Endodermal cell (in vitro differentiated cells): ENCODE measurements at regions not wholly inside any gene's neighbourhood (a gene's known extent, or its start where the extent isn't known, plus 50 kb on each side); places are given as distances from the start of the nearest gene placed in this dataset.

ENCODE experiments used
- DNase-seq: peaks from one replicate; pipeline ENCODE4 v3.0.0-alpha.2; 2017
- H3K27ac ChIP-seq: 2 replicates; pipeline ENCODE4 v1.5.1; 2013; ENCODE audit warnings: mild to moderate bottlenecking, low read depth, low read length, moderate library complexity
- H3K27me3 ChIP-seq: 2 replicates; pipeline ENCODE4 v1.6.1; 2013; ENCODE audit warnings: mild to moderate bottlenecking, low read length, moderate library complexity; ENCODE audit not compliant: insufficient read depth, control insufficient read depth, poor library complexity, severe bottlenecking
- H3K36me3 ChIP-seq: 2 replicates; pipeline ENCODE4 v1.7.0; 2013; ENCODE audit warnings: mild to moderate bottlenecking, low read length, moderate library complexity; ENCODE audit not compliant: control insufficient read depth, insufficient read depth
- H3K4me1 ChIP-seq: one replicate; pipeline ENCODE4 v1.7.0; 2013; ENCODE audit warnings: low read length; ENCODE audit not compliant: control insufficient read depth, insufficient read depth
- H3K4me3 ChIP-seq: 2 replicates; pipeline ENCODE4 v1.5.1; 2013; ENCODE audit warnings: mild to moderate bottlenecking, low read length, moderate library complexity
- H3K9ac ChIP-seq: 2 replicates; pipeline ENCODE4 v1.6.1; 2013; ENCODE audit warnings: mild to moderate bottlenecking, low read length, moderate library complexity; ENCODE audit not compliant: poor library complexity, severe bottlenecking; ENCODE audit errors: extremely low read depth
- H3K9me3 ChIP-seq: 2 replicates; pipeline ENCODE4 v1.6.1; 2013; ENCODE audit warnings: mild to moderate bottlenecking, low read length, moderate library complexity; ENCODE audit not compliant: control insufficient read depth
- H3K27ac Mint-ChIP-seq: 2 replicates; pipeline ENCODE4 v1.8.0; 2020; ENCODE audit warnings: mixed read lengths
- H3K27me3 Mint-ChIP-seq: 2 replicates; pipeline ENCODE4 v1.8.0; 2021; ENCODE audit warnings: mild to moderate bottlenecking, mixed read lengths; ENCODE audit not compliant: insufficient read depth
- H3K36me3 Mint-ChIP-seq: 2 replicates; pipeline ENCODE4 v1.8.0; 2020; ENCODE audit warnings: low read depth, mixed read lengths
- H3K4me1 Mint-ChIP-seq: 2 replicates; pipeline ENCODE4 v1.8.0; 2020; ENCODE audit warnings: mixed read lengths
- H3K4me3 Mint-ChIP-seq: 2 replicates; pipeline ENCODE4 v1.8.0; 2020; ENCODE audit warnings: mild to moderate bottlenecking, moderate library complexity, mixed read lengths
- H3K9me3 Mint-ChIP-seq: 2 replicates; pipeline ENCODE4 v1.8.0; 2020; ENCODE audit warnings: mild to moderate bottlenecking, mixed read lengths
- WGBS, 2 experiments: methylation state at CpG; one replicate each; pipeline versions ENCODE4 v1.1.5 to v1.1.7; 2013; ENCODE audit warnings: missing lambda C conversion rate in 2 of 2, mixed read lengths in 1 of 2; ENCODE audit not compliant: insufficient coverage in 1 of 2, insufficient read length in 1 of 2; 5-methylcytosine and 5-hydroxymethylcytosine counted together
- TF ChIP-seq, protein P1 (sequence below): fragments of 200-600 bp; sonication (generic); conservative IDR thresholded peaks from 2 replicates; pipeline ENCODE4 v1.5.0; 2021; ENCODE audit warnings: antibody characterized with exemption, mild to moderate bottlenecking

DNA sequence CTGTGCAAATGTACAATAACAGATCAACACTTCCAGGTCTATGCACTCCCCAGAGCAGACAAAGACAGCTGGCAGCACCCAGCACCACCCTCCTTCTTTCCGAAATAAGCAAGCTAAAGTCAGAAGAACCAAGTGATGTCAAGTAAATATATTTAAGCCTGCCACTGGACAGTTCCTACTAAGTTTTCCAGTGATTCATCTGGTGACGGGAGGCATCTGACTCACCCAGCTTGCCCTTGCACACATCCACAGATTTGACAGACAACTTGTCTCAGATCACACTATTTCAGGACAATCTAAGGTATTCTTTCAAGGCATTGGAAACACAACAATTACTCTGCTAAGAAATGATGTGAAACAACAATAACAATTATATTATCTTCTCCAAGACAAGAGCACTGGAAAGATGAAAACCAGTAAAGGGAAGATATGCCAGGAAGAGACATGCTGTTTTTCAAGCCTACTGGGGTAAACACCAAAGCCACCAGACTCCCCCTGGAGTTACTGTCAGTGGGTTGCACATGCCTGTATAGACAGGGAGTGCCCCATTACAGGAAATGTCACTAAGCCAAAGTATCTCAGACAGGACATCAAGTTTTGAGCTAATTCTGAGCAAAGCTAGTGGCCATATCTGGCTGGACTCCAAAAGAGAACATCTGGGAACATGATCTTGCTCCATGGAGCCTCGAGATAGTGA, 287.9 kb upstream of the KLHL29 start:
- TF ChIP-seq, protein P1, sequence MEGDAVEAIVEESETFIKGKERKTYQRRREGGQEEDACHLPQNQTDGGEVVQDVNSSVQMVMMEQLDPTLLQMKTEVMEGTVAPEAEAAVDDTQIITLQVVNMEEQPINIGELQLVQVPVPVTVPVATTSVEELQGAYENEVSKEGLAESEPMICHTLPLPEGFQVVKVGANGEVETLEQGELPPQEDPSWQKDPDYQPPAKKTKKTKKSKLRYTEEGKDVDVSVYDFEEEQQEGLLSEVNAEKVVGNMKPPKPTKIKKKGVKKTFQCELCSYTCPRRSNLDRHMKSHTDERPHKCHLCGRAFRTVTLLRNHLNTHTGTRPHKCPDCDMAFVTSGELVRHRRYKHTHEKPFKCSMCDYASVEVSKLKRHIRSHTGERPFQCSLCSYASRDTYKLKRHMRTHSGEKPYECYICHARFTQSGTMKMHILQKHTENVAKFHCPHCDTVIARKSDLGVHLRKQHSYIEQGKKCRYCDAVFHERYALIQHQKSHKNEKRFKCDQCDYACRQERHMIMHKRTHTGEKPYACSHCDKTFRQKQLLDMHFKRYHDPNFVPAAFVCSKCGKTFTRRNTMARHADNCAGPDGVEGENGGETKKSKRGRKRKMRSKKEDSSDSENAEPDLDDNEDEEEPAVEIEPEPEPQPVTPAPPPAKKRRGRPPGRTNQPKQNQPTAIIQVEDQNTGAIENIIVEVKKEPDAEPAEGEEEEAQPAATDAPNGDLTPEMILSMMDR: peak; percentile 56
- no peak for DNase-seq
- Histone ChIP-seq H3K9ac (no peak overlapping the region), H3K4me1 (no peaks in the 10 kb centered on the region), H3K27ac (no peak overlapping the region), H3K4me3 (no peak overlapping the region), H3K27me3 (no peaks in the 10 kb centered on the region), H3K36me3 (no peaks in the 10 kb centered on the region), H3K9me3 (no peaks in the 10 kb centered on the region)
- H3K9me3 Mint-ChIP-seq: no peaks in the 10 kb centered on the region
- 80 to 90% methylated on average over 3 of the region's 3 CpGs for WGBS, 2 experiments
- H3K27me3 Mint-ChIP-seq: no peaks in the 10 kb centered on the region
- H3K4me3 Mint-ChIP-seq: no peak overlapping the region
- no peaks in the 10 kb centered on the region for H3K4me1 Mint-ChIP-seq
- H3K36me3 Mint-ChIP-seq: no peaks in the 10 kb centered on the region
- H3K27ac Mint-ChIP-seq: no peak overlapping the region

- no peak overlapping the region for H3K4me3 Mint-ChIP-seq
- H3K9ac ChIP-seq: no peak overlapping the region
- peaks cover 2% of the 10 kb centered on the region for H3K27me3 Mint-ChIP-seq
- no peak for DNase-seq
- no peaks in the 10 kb centered on the region for H3K36me3 ChIP-seq
- H3K27me3 ChIP-seq: no peaks in the 10 kb centered on the region
- TF ChIP-seq, protein P1: no peak
- H3K27ac Mint-ChIP-seq: no peak overlapping the region
- no peaks in the 10 kb centered on the region for H3K4me1 ChIP-seq
- no peak overlapping the region for H3K4me3 ChIP-seq
- no peaks in the 10 kb centered on the region for H3K9me3 ChIP-seq
- H3K27ac ChIP-seq: no peak overlapping the region
- H3K9me3 Mint-ChIP-seq: no peaks in the 10 kb centered on the region
- no peaks in the 10 kb centered on the region for H3K36me3 Mint-ChIP-seq
- 85 to 90% methylated on average over 2 of the region's 2 CpGs for WGBS, 2 experiments
- no peaks in the 10 kb centered on the region for H3K4me1 Mint-ChIP-seq
These were observed 284.6 kb upstream of the KLHL29 start for GRCh38 chr2:23100406-23100805.

DNA sequence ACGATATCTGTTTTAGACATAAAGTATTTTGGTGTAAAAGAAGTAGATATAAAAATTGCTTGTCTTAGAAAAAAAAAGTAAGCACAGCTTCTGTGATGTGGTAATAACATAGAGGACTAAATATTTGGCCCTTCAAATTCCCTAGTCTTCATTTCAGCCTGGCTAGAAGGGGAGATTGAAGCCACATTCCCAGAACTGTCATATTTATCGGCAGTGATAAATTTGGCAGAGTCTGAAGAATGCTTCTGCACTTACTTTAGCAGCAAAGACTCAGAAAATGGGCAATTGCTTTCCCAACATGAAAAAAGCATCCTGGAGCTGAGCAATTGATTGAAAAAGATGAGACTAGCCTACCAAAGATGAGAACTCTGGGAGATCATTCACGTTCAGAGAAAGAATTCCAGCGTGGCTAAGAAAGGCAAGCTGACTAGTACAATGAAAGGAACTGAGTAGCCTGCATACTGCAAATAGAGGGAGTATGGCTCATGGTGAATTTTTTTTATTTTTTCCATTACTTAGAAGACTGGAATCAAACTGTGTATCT, 278.7 kb upstream of the KLHL29 start:
- no peaks in the 10 kb centered on the region for H3K36me3 ChIP-seq
- no peak overlapping the region for H3K27ac ChIP-seq
- no peak overlapping the region for H3K4me3 ChIP-seq
- H3K27me3 ChIP-seq: no peaks in the 10 kb centered on the region
- H3K4me1 ChIP-seq: no peaks in the 10 kb centered on the region
- H3K27me3 Mint-ChIP-seq: peaks cover 4% of the 10 kb centered on the region
- no peak for DNase-seq
- no peak overlapping the region for H3K4me3 Mint-ChIP-seq
- H3K36me3 Mint-ChIP-seq: no peaks in the 10 kb centered on the region
- peaks cover 17% of the 10 kb centered on the region for H3K9me3 Mint-ChIP-seq
- 91 to 93% methylated on average over 4 of the region's 4 CpGs for WGBS, 2 experiments
- no peak overlapping the region for H3K9ac ChIP-seq
- H3K9me3 ChIP-seq: peaks cover 5% of the 10 kb centered on the region
- H3K27ac Mint-ChIP-seq: no peak overlapping the region
- H3K4me1 Mint-ChIP-seq: no peaks in the 10 kb centered on the region
- TF ChIP-seq, protein P1: no peak
